IPS-15b (cell line): ENCODE measurements at regions not wholly inside any gene's neighbourhood (a gene's known extent, or its start where the extent isn't known, plus 50 kb on each side); places are given as distances from the start of the nearest gene placed in this dataset.
"Not testable (repeated sequence)": the region's sequence is repeated elsewhere in the genome, so short reads cannot be mapped to it uniquely, and the experiment has no call there.

Experiments used
- H3K27me3 ChIP-seq: one replicate; pipeline ENCODE4 v1.6.1; 2013; ENCODE audit warnings: low read length; ENCODE audit not compliant: control insufficient read depth, insufficient read depth
- H3K36me3 ChIP-seq: one replicate; pipeline ENCODE4 v1.6.1; 2013; ENCODE audit warnings: low read length; ENCODE audit not compliant: control insufficient read depth, insufficient read depth
- H3K4me1 ChIP-seq: one replicate; pipeline ENCODE4 v1.6.1; 2013; ENCODE audit warnings: mild to moderate bottlenecking, low read length; ENCODE audit not compliant: control insufficient read depth, insufficient read depth
- H3K4me3 ChIP-seq: one replicate; pipeline ENCODE4 v1.5.1; 2013; ENCODE audit warnings: low read depth, low read length
- H3K9ac ChIP-seq: one replicate; pipeline ENCODE4 v1.6.1; 2013; ENCODE audit warnings: low read depth, mild to moderate bottlenecking, low read length
- H3K9me3 ChIP-seq: one replicate; pipeline ENCODE4 v1.6.1; 2013; ENCODE audit warnings: mild to moderate bottlenecking, low read length; ENCODE audit not compliant: control insufficient read depth, insufficient read depth

GRCh38 chr1:2952371-2952770 lies 68.9 kb upstream of the ACTRT2 start:
- Histone ChIP-seq H3K9ac (no peak overlapping the region), H3K4me1 (no peaks in the 10 kb centered on the region), H3K27me3 (no peaks in the 10 kb centered on the region), H3K4me3 (no peak overlapping the region), H3K36me3 (no peaks in the 10 kb centered on the region), H3K9me3 (no peaks in the 10 kb centered on the region)

- Histone ChIP-seq H3K4me1 (no peaks in the 10 kb centered on the region), H3K36me3 (no peaks in the 10 kb centered on the region), H3K9me3 (no peaks in the 10 kb centered on the region), H3K9ac (no peak overlapping the region), H3K27me3 (no peaks in the 10 kb centered on the region), H3K4me3 (no peak overlapping the region)
Measured at GRCh38 chr1:2952992-2953391, 68.3 kb upstream of the ACTRT2 start.

- H3K9ac ChIP-seq, result no peak overlapping the region
- H3K4me1 ChIP-seq, result no peaks in the 10 kb centered on the region
- H3K4me3 ChIP-seq, result no peak overlapping the region
- no peaks in the 10 kb centered on the region for H3K36me3 ChIP-seq
- no peaks in the 10 kb centered on the region for H3K27me3 ChIP-seq
- H3K9me3 ChIP-seq, result no peaks in the 10 kb centered on the region
Measured at GRCh38 chr1:2953688-2954285, 67.5 kb upstream of the ACTRT2 start.

- Histone ChIP-seq H3K9ac (no peak overlapping the region), H3K36me3 (no peaks in the 10 kb centered on the region), H3K4me3 (no peak overlapping the region), H3K27me3 (no peaks in the 10 kb centered on the region), H3K9me3 (no peaks in the 10 kb centered on the region), H3K4me1 (no peaks in the 10 kb centered on the region)
Measured at GRCh38 chr1:2955652-2956051, 65.6 kb upstream of the ACTRT2 start.

GRCh38 chr1:2956576-2956975 lies 64.7 kb upstream of the ACTRT2 start:
- Histone ChIP-seq H3K9ac (no peak overlapping the region), H3K9me3 (peaks cover 4% of the 10 kb centered on the region), H3K4me3 (no peak overlapping the region), H3K4me1 (no peaks in the 10 kb centered on the region), H3K36me3 (no peaks in the 10 kb centered on the region), H3K27me3 (no peaks in the 10 kb centered on the region)

- no peaks in the 10 kb centered on the region for H3K36me3 ChIP-seq
- H3K9me3 ChIP-seq, result peaks cover 4% of the 10 kb centered on the region
- no peak overlapping the region for H3K4me3 ChIP-seq
- H3K27me3 ChIP-seq, result no peaks in the 10 kb centered on the region
- H3K4me1 ChIP-seq, result no peaks in the 10 kb centered on the region
- H3K9ac ChIP-seq, result no peak overlapping the region
Measured at GRCh38 chr1:2957329-2957728, 63.9 kb upstream of the ACTRT2 start.

GRCh38 chr1:2959881-2960280 lies 61.4 kb upstream of the ACTRT2 start:
- not testable (repeated sequence) for H3K9me3 ChIP-seq, H3K27me3 ChIP-seq

GRCh38 chr1:2961081-2961480 lies 60.2 kb upstream of the ACTRT2 start:
- Histone ChIP-seq H3K4me1 (no peaks in the 10 kb centered on the region), H3K4me3 (no peak overlapping the region), H3K9ac (no peak overlapping the region), H3K27me3 (no peaks in the 10 kb centered on the region), H3K36me3 (no peaks in the 10 kb centered on the region), H3K9me3 (peaks cover 4% of the 10 kb centered on the region)

More at GRCh38 chr1:2959881-2960280, 61.4 kb upstream of the ACTRT2 start:
- H3K36me3 ChIP-seq, H3K9ac ChIP-seq, H3K4me1 ChIP-seq, H3K4me3 ChIP-seq: not testable (repeated sequence)

GRCh38 chr1:2961661-2962060 lies 59.6 kb upstream of the ACTRT2 start:
- Histone ChIP-seq H3K36me3 (no peaks in the 10 kb centered on the region), H3K27me3 (no peaks in the 10 kb centered on the region), H3K9ac (no peak overlapping the region), H3K4me1 (no peaks in the 10 kb centered on the region), H3K4me3 (no peak overlapping the region), H3K9me3 (peaks cover 4% of the 10 kb centered on the region)

GRCh38 chr1:2962061-2962460 lies 59.2 kb upstream of the ACTRT2 start:
- H3K27me3 ChIP-seq, result no peaks in the 10 kb centered on the region
- H3K4me1 ChIP-seq, result no peaks in the 10 kb centered on the region
- H3K36me3 ChIP-seq, result no peaks in the 10 kb centered on the region
- H3K9ac ChIP-seq, result no peak overlapping the region
- no peak overlapping the region for H3K4me3 ChIP-seq
- H3K9me3 ChIP-seq, result peaks cover 4% of the 10 kb centered on the region

- H3K9ac ChIP-seq, result no peak overlapping the region
- H3K4me1 ChIP-seq, result no peaks in the 10 kb centered on the region
- no peaks in the 10 kb centered on the region for H3K27me3 ChIP-seq
- H3K9me3 ChIP-seq, result peaks cover 4% of the 10 kb centered on the region
- no peak overlapping the region for H3K4me3 ChIP-seq
- no peaks in the 10 kb centered on the region for H3K36me3 ChIP-seq
Measured at GRCh38 chr1:2962541-2962940, 58.7 kb upstream of the ACTRT2 start.

- Histone ChIP-seq H3K27me3 (no peaks in the 10 kb centered on the region), H3K4me1 (no peaks in the 10 kb centered on the region), H3K4me3 (no peak overlapping the region), H3K36me3 (no peaks in the 10 kb centered on the region), H3K9me3 (peaks cover 4% of the 10 kb centered on the region), H3K9ac (no peak overlapping the region)
Measured at GRCh38 chr1:2962946-2963345, 58.3 kb upstream of the ACTRT2 start.
